ENCODE measurements at regions not wholly inside any gene's neighbourhood (a gene's known extent, or its start where the extent isn't known, plus 50 kb on each side); places are given as distances from the start of the nearest gene placed in this dataset.

GRCh38 chr7:138185132-138185908, 109.1 kb downstream of the AKR1D1 start:
- TF ChIP-seq, protein P1, sequence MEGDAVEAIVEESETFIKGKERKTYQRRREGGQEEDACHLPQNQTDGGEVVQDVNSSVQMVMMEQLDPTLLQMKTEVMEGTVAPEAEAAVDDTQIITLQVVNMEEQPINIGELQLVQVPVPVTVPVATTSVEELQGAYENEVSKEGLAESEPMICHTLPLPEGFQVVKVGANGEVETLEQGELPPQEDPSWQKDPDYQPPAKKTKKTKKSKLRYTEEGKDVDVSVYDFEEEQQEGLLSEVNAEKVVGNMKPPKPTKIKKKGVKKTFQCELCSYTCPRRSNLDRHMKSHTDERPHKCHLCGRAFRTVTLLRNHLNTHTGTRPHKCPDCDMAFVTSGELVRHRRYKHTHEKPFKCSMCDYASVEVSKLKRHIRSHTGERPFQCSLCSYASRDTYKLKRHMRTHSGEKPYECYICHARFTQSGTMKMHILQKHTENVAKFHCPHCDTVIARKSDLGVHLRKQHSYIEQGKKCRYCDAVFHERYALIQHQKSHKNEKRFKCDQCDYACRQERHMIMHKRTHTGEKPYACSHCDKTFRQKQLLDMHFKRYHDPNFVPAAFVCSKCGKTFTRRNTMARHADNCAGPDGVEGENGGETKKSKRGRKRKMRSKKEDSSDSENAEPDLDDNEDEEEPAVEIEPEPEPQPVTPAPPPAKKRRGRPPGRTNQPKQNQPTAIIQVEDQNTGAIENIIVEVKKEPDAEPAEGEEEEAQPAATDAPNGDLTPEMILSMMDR (IDR thresholded peaks at IDR 0.05; ENCODE audit: poor library complexity, severe bottlenecking) = no peak
- TF ChIP-seq EZH2 (IDR thresholded peaks at IDR 0.05; ENCODE audit: borderline replicate concordance, insufficient read depth, low read length, poor library complexity, severe bottlenecking) (no peak), POLR2AphosphoS5 (IDR thresholded peaks at IDR 0.05) (no peak), EP300 (conservative IDR thresholded peaks at IDR 0.05; ENCODE audit: poor library complexity, severe bottlenecking) (no peak)

Data from neural cell (in vitro differentiated cells).